ENCODE measurements at regions not wholly inside any gene's neighbourhood (a gene's known extent, or its start where the extent isn't known, plus 50 kb on each side); places are given as distances from the start of the nearest gene placed in this dataset.
"Not testable (repeated sequence)": the region's sequence is repeated elsewhere in the genome, so short reads cannot be mapped to it uniquely, and the experiment has no call there.

DNA sequence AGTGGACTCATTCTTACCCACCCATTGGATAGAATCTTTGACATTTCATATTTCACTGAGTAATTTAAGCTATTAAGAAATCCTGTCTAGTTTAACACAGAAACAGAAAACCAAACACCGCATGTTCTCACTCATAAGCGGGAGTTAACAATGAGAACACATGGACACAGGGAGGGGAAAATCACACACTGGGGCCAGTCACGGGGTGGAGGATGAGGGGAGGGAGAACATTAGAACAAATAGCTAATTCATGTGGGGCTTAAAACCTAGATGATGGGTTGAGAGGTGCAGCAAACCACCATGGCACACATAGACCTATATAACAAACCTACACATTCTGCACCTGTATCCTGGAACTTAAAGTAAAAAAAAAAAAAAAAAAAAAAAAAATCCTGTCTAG lies 261.6 kb downstream of the SV2B start:
- not testable (repeated sequence) for TF ChIP-seq GATA2 (CRISPR knock-in tag; IDR thresholded peaks at IDR 0.05); PBX3 (IDR thresholded peaks at IDR 0.05); TAF1 (IDR thresholded peaks at IDR 0.05; ENCODE audit: borderline replicate concordance, low read depth, low read length); EP300 (IDR thresholded peaks at IDR 0.05; ENCODE audit: borderline replicate concordance in 1 of 2, low read depth in 1 of 2, low read length in 1 of 2)
- TF ChIP-seq, protein P1, sequence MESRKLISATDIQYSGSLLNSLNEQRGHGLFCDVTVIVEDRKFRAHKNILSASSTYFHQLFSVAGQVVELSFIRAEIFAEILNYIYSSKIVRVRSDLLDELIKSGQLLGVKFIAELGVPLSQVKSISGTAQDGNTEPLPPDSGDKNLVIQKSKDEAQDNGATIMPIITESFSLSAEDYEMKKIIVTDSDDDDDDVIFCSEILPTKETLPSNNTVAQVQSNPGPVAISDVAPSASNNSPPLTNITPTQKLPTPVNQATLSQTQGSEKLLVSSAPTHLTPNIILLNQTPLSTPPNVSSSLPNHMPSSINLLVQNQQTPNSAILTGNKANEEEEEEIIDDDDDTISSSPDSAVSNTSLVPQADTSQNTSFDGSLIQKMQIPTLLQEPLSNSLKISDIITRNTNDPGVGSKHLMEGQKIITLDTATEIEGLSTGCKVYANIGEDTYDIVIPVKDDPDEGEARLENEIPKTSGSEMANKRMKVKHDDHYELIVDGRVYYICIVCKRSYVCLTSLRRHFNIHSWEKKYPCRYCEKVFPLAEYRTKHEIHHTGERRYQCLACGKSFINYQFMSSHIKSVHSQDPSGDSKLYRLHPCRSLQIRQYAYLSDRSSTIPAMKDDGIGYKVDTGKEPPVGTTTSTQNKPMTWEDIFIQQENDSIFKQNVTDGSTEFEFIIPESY (IDR thresholded peaks at IDR 0.05; ENCODE audit: borderline replicate concordance, low read depth) = not testable (repeated sequence)
- TF ChIP-seq, protein P2, sequence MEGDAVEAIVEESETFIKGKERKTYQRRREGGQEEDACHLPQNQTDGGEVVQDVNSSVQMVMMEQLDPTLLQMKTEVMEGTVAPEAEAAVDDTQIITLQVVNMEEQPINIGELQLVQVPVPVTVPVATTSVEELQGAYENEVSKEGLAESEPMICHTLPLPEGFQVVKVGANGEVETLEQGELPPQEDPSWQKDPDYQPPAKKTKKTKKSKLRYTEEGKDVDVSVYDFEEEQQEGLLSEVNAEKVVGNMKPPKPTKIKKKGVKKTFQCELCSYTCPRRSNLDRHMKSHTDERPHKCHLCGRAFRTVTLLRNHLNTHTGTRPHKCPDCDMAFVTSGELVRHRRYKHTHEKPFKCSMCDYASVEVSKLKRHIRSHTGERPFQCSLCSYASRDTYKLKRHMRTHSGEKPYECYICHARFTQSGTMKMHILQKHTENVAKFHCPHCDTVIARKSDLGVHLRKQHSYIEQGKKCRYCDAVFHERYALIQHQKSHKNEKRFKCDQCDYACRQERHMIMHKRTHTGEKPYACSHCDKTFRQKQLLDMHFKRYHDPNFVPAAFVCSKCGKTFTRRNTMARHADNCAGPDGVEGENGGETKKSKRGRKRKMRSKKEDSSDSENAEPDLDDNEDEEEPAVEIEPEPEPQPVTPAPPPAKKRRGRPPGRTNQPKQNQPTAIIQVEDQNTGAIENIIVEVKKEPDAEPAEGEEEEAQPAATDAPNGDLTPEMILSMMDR (IDR thresholded peaks at IDR 0.05) = not testable (repeated sequence)
